ENCODE measurements at regions not wholly inside any gene's neighbourhood (a gene's known extent, or its start where the extent isn't known, plus 50 kb on each side); places are given as distances from the start of the nearest gene placed in this dataset.

DNA sequence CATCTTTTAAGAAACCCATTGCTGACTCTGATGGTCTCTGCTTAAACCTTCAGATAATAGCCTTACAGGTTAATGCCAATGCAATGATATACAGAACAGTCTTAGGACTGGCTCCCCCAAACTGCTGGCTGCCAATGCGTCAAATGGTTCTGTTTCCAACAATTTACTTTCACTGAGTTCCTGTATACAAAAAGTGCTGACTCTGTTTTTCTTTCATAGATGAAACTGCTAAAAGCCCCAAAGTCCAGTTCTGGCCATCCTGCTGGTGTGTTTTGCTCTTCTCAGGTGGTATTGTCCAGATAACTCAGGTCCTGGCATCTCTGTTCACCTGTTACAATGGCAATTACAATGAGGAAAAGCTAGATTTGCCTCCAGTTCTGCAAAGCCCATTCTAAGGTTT lies 326.9 kb downstream of the GRIN2B start:
- TF ChIP-seq, protein P1, sequence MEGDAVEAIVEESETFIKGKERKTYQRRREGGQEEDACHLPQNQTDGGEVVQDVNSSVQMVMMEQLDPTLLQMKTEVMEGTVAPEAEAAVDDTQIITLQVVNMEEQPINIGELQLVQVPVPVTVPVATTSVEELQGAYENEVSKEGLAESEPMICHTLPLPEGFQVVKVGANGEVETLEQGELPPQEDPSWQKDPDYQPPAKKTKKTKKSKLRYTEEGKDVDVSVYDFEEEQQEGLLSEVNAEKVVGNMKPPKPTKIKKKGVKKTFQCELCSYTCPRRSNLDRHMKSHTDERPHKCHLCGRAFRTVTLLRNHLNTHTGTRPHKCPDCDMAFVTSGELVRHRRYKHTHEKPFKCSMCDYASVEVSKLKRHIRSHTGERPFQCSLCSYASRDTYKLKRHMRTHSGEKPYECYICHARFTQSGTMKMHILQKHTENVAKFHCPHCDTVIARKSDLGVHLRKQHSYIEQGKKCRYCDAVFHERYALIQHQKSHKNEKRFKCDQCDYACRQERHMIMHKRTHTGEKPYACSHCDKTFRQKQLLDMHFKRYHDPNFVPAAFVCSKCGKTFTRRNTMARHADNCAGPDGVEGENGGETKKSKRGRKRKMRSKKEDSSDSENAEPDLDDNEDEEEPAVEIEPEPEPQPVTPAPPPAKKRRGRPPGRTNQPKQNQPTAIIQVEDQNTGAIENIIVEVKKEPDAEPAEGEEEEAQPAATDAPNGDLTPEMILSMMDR (IDR thresholded peaks at IDR 0.05), result no peak

DNA sequence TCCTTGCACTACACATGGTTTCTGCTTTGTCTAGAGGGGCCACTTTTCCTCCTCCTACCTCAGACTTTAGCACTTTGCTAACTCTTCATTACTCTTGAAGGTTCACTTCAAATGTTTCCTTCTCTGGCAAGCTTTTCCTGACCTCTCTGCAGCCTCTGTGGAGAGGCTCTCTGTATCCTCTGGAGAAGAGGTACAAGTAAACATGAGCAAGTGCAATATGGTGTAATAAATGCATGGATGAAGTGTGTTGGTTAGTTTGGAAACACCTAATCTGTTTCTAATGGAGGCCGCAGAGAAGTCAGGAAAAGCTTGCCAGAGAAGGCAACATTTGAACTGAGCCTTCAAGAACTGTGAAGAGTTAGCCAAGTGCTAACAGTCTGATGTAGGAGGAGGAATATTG lies 329.3 kb downstream of the GRIN2B start:
- TF ChIP-seq, protein P1 (IDR thresholded peaks at IDR 0.05), result no peak

DNA sequence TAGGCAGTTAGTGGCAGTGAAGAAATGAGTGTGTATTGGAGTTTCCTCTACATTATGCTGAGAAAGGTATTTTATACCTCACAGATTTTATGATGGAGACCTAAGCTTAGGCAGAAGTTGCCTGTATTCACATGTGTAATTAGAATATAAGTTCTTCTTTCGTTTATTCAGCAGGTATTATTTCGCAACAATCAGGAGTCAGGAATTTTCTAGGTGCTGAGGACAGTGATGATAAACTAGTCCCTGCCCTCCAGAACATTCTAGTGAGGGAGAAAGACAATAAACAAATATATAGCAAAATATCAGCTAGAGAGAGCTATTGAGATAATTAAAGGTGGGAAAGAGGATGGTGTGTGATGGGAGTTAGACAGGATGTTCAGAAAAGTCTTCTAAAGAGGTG lies 345.7 kb downstream of the GRIN2B start:
- TF ChIP-seq, protein P1 (IDR thresholded peaks at IDR 0.05), result no peak

DNA sequence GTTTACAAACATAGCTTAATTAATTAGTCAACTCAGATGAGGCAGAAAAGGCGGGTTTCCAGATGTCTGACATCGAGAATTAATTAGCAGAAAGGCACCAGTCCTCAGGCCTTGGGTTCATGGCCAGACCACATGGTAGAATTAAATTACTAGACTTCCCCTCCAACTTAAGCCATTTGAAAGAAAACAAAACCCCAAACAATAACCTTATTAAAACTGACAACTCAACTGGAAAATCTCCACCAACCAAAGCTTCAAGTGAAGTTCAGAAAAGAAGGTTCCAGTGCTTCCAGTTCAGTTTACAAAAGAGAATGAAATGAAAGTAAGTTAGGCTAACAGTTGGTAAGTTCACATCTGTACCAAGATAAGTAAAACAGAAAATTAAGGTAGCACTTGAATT lies 349.5 kb downstream of the GRIN2B start:
- TF ChIP-seq, protein P1 (IDR thresholded peaks at IDR 0.05), result no peak

DNA sequence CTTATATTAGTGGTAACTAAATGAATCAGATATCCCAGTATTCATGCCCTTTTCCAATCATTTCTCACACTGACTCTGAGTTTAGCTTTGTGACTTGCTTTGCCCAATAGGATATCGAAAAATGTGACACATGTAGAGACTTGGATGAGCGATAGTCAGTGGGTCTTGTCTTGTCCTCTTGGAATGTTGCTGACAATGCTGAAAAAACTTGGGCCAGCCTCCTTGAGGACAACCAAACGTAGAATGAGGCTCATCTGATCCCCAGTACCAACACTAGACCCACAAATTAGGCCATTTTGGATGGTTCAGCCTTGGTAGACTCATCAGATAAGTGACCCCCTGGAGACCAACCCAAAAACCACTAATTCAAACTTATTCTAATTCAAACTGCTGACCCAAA lies 351.0 kb downstream of the GRIN2B start:
- TF ChIP-seq, protein P1 (IDR thresholded peaks at IDR 0.05), result no peak

DNA sequence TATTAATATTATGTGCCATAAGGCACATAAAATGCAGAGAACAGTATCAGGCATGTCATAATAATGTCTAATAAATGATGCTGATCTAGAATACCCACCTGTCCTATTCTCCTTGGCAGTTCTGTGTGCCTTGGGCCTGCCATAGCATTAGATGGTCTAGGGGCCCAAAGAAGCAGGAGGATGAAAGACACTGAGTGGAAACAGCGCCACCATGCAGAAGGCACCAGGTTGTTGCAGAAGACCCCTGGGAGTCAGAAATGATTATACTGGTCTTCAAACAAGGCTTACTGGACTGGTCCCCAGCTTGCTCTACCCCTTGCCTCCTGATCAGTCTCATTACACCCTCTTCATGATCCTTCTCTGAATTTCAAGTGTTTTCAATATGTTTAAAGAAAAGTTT lies 353.3 kb downstream of the GRIN2B start:
- TF ChIP-seq, protein P1 (IDR thresholded peaks at IDR 0.05), result no peak

DNA sequence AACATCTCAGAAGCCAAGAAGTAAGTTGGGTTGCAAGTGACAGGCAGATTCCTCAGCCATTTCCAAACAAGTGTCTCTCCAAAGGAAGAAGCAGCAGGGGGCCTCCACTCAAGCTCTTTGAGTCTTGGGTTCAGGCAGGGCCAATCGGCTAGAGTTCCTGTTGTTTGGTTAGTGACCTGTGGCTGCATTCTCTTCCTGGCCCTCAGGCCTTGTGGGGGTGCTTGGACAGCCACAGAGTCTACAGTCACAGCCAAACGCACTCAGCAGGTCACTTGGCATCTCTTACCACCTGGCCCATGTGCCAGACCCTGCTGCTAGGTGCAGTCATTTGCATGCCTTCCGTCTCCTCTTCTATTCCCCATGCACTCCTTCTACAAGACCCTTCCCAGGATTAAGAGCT lies 353.9 kb downstream of the GRIN2B start:
- TF ChIP-seq, protein P1 (IDR thresholded peaks at IDR 0.05), result no peak

DNA sequence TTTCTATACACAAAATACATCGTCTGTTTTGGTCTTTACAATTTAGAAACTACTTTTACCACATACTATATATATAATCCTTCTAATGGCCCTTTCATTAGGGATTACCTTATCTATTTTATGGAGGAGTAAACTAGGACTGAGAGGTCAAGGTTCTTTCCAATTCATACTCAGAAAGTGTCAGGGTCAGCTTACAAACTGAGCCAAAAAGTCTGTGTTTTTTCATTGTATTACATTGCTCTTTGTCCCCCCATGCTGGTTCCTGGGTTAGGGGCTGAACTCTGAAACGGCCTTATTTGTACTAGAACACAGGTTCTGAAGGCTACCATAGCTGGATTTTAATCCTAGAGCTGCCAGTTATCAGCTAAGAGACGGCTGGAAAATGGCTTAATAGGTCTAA lies 368.1 kb downstream of the GRIN2B start:
- TF ChIP-seq, protein P1 (IDR thresholded peaks at IDR 0.05), result no peak
